ENCODE measurements at regions not wholly inside any gene's neighbourhood (a gene's known extent, or its start where the extent isn't known, plus 50 kb on each side); places are given as distances from the start of the nearest gene placed in this dataset.

DNA sequence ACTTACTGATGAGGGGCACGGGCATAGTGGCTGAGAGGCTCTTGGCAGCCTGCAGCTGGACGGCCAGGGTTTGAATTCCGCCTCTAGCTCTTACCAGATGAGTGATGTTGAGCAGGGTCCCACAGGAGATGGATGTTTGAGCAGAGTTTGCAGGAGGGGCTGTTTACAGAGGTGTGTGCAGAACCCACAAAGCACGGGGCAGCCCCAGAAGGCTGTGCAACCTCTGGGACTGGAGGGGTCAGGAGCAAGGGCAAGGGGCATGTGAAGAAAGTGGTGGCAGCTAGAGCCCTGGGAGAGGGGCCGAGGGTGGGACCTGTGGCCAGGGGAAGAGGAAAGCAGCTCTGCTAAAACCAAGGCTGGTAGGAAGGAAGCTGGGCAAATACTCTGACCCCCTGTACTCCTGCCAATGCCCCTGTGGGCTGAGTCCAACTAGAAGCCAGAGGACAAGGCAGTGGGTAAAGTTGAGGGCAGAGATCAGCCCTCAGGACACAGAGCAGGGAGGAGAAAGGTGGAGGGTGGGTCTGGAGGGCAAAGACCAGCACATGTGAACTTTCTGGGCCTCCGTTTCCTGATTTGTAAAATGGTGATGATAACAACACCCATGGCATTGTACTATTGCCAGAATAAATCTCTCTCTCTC is 53.9 kb upstream of the ITGA11 start:
- TF ChIP-seq, protein P1, sequence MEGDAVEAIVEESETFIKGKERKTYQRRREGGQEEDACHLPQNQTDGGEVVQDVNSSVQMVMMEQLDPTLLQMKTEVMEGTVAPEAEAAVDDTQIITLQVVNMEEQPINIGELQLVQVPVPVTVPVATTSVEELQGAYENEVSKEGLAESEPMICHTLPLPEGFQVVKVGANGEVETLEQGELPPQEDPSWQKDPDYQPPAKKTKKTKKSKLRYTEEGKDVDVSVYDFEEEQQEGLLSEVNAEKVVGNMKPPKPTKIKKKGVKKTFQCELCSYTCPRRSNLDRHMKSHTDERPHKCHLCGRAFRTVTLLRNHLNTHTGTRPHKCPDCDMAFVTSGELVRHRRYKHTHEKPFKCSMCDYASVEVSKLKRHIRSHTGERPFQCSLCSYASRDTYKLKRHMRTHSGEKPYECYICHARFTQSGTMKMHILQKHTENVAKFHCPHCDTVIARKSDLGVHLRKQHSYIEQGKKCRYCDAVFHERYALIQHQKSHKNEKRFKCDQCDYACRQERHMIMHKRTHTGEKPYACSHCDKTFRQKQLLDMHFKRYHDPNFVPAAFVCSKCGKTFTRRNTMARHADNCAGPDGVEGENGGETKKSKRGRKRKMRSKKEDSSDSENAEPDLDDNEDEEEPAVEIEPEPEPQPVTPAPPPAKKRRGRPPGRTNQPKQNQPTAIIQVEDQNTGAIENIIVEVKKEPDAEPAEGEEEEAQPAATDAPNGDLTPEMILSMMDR (IDR thresholded peaks at IDR 0.05) = no peak
- no peak for TF ChIP-seq POLR2AphosphoS5 (IDR thresholded peaks at IDR 0.05)

Measured in suprapubic skin (tissue), 3 donors.